ENCODE measurements at regions not wholly inside any gene's neighbourhood (a gene's known extent, or its start where the extent isn't known, plus 50 kb on each side); places are given as distances from the start of the nearest gene placed in this dataset.
"Not testable (repeated sequence)": the region's sequence is repeated elsewhere in the genome, so short reads cannot be mapped to it uniquely, and the experiment has no call there.

- DNase-seq = no peak
These were observed 185.4 kb downstream of the IGLL1 start for GRCh38 chr22:23394525-23395326.

GRCh38 chr22:23393721-23394320, 186.3 kb downstream of the IGLL1 start:
- no peak for DNase-seq

- not testable (repeated sequence) for DNase-seq
These were observed 186.9 kb downstream of the IGLL1 start for GRCh38 chr22:23393199-23393598.

- no peak for DNase-seq
These were observed 187.5 kb downstream of the IGLL1 start for GRCh38 chr22:23392420-23393121.

- DNase-seq = no peak
These were observed 189.1 kb downstream of the IGLL1 start for GRCh38 chr22:23391022-23391421.

- DNase-seq = no peak
These were observed 190.6 kb downstream of the IGLL1 start for GRCh38 chr22:23389271-23390071.

GRCh38 chr22:23388517-23388890, 191.6 kb downstream of the IGLL1 start:
- no peak for DNase-seq

- no peak for DNase-seq
These were observed 192.1 kb downstream of the IGLL1 start for GRCh38 chr22:23387827-23388516.

- DNase-seq = no peak
These were observed 193.1 kb downstream of the IGLL1 start for GRCh38 chr22:23386822-23387580.

- DNase-seq = peak; percentile 46
These were observed 194.1 kb downstream of the IGLL1 start for GRCh38 chr22:23385678-23386631.

GRCh38 chr22:23384923-23385677, 195.0 kb downstream of the IGLL1 start:
- DNase-seq = no peak

GRCh38 chr22:23384431-23384830, 195.7 kb downstream of the IGLL1 start:
- no peak for DNase-seq

GRCh38 chr22:23383491-23384361, 196.4 kb downstream of the IGLL1 start:
- DNase-seq = no peak

GRCh38 chr22:23382428-23383218, 197.5 kb downstream of the IGLL1 start:
- DNase-seq = no peak

GRCh38 chr22:23381661-23382427, 198.2 kb downstream of the IGLL1 start:
- no peak for DNase-seq

GRCh38 chr22:23380911-23381310, 199.2 kb downstream of the IGLL1 start:
- DNase-seq = no peak

GRCh38 chr22:23380230-23380573, 199.9 kb downstream of the IGLL1 start:
- no peak for DNase-seq
